Neural progenitor cell (in vitro differentiated cells): ENCODE measurements at regions not wholly inside any gene's neighbourhood (a gene's known extent, or its start where the extent isn't known, plus 50 kb on each side); places are given as distances from the start of the nearest gene placed in this dataset.
A peak's percentile ranks its signal among the peaks of the same experiment; 100 is the strongest.

Experiments used
- DNase-seq: peaks from one replicate; pipeline ENCODE4 v3.0.0-alpha.2; 2016; ENCODE audit warnings: low spot score
- H2AFZ ChIP-seq: fragments of 200-600 bp; sonication (generic); replicated peaks from 2 replicates; pipeline ENCODE4 v1.6.1; 2016; ENCODE audit warnings: antibody characterized with exemption
- H3F3A ChIP-seq: fragments of 200-600 bp; sonication (generic); 2 replicates; pipeline ENCODE4 v1.6.1; 2016; ENCODE audit warnings: antibody characterized with exemption, low read depth
- H3K27ac ChIP-seq: fragments of 200-600 bp; sonication (generic); 2 replicates; pipeline ENCODE4 v1.5.1; 2016; ENCODE audit warnings: mild to moderate bottlenecking
- H3K27me3 ChIP-seq: fragments of 200-600 bp; sonication (generic); 2 replicates; pipeline ENCODE4 v1.6.1; 2016; ENCODE audit warnings: mild to moderate bottlenecking, moderate library complexity
- H3K36me3 ChIP-seq: fragments of 200-600 bp; sonication (generic); 2 replicates; pipeline ENCODE4 v1.5.1; 2016
- H3K4me1 ChIP-seq: fragments of 200-600 bp; sonication (generic); 2 replicates; pipeline ENCODE4 v1.6.1; 2016; ENCODE audit warnings: mixed run types
- H3K4me2 ChIP-seq: fragments of 200-600 bp; sonication (generic); 2 replicates; pipeline ENCODE4 v1.6.1; 2016
- H3K4me3 ChIP-seq: fragments of 200-600 bp; sonication (generic); 2 replicates; pipeline ENCODE4 v1.5.1; 2016
- H3K79me2 ChIP-seq: fragments of 200-600 bp; sonication (generic); 2 replicates; pipeline ENCODE4 v1.6.1; 2016; ENCODE audit warnings: low read depth
- H3K9ac ChIP-seq: fragments of 200-600 bp; sonication (generic); 2 replicates; pipeline ENCODE4 v1.6.1; 2016
- H3K9me3 ChIP-seq: fragments of 200-600 bp; sonication (generic); 2 replicates; pipeline ENCODE4 v1.5.1; 2016; ENCODE audit warnings: low read depth
- H4K20me1 ChIP-seq: fragments of 200-600 bp; sonication (generic); 2 replicates; pipeline ENCODE4 v1.6.1; 2016; ENCODE audit warnings: low read depth
- H3K27ac Mint-ChIP-seq: 3 replicates; pipeline ENCODE4 v1.8.0; 2021; ENCODE audit warnings: mixed read lengths
- H3K27me3 Mint-ChIP-seq: 2 replicates; pipeline ENCODE4 v1.8.0; 2022; ENCODE audit warnings: low read depth, mild to moderate bottlenecking, inconsistent platforms, moderate library complexity, mixed read lengths; ENCODE audit not compliant: insufficient read depth
- H3K36me3 Mint-ChIP-seq: 3 replicates; pipeline ENCODE4 v1.8.0; 2021; ENCODE audit warnings: mixed read lengths
- H3K4me1 Mint-ChIP-seq: 3 replicates; pipeline ENCODE4 v1.8.0; 2021; ENCODE audit warnings: mixed read lengths
- H3K4me3 Mint-ChIP-seq: 3 replicates; pipeline ENCODE4 v1.8.0; 2021; ENCODE audit warnings: mild to moderate bottlenecking, moderate library complexity, mixed read lengths
- H3K9me3 Mint-ChIP-seq: 3 replicates; pipeline ENCODE4 v1.8.0; 2020; ENCODE audit warnings: mixed read lengths
- EZH2 ChIP-seq: fragments of 200-600 bp; sonication (generic); IDR thresholded peaks from 2 replicates; pipeline ENCODE4 v1.6.1; 2017; ENCODE audit warnings: antibody characterized with exemption, mild to moderate bottlenecking, moderate library complexity
- EZH2phosphoT487 ChIP-seq: fragments of 200-600 bp; sonication (generic); IDR thresholded peaks from 2 replicates; pipeline ENCODE4 v1.6.1; 2017; ENCODE audit warnings: antibody characterized with exemption
- TF ChIP-seq, protein P1 (sequence below): fragments of 200-600 bp; sonication (generic); IDR thresholded peaks from 2 replicates; pipeline ENCODE4 v1.5.1; 2017; ENCODE audit warnings: antibody characterized with exemption, mild to moderate bottlenecking

DNA sequence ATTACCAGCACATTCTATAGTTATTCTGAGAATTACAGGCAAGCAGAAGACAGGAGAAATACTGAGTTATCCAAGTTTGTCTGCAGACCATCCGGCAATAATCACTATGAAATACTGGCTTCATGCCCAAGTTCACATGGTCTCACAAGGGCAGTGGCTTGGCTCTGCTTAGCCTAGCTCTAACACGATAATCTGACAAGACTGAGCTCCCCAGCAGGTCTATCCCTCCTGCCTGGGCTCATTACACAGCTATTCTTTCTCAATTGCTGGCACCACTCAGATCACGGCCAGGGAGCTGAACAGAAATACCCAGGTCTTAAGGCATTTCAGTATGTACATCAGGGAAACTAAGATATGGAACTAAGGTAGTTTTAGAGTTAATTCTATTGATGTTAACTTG, 361.6 kb upstream of the PCDH20 start:
- H3K27ac ChIP-seq: no peak overlapping the region
- H3K4me3 ChIP-seq: no peak overlapping the region
- TF ChIP-seq, protein P1, sequence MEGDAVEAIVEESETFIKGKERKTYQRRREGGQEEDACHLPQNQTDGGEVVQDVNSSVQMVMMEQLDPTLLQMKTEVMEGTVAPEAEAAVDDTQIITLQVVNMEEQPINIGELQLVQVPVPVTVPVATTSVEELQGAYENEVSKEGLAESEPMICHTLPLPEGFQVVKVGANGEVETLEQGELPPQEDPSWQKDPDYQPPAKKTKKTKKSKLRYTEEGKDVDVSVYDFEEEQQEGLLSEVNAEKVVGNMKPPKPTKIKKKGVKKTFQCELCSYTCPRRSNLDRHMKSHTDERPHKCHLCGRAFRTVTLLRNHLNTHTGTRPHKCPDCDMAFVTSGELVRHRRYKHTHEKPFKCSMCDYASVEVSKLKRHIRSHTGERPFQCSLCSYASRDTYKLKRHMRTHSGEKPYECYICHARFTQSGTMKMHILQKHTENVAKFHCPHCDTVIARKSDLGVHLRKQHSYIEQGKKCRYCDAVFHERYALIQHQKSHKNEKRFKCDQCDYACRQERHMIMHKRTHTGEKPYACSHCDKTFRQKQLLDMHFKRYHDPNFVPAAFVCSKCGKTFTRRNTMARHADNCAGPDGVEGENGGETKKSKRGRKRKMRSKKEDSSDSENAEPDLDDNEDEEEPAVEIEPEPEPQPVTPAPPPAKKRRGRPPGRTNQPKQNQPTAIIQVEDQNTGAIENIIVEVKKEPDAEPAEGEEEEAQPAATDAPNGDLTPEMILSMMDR: no peak
- TF ChIP-seq EZH2phosphoT487 (no peak), EZH2 (no peak)
- H3K9ac ChIP-seq: no peak overlapping the region
- Mint-ChIP-seq H3K36me3 (no peaks in the 10 kb centered on the region), H3K4me3 (no peak overlapping the region), H3K9me3 (peaks cover 2% of the 10 kb centered on the region), H3K27me3 (no peaks in the 10 kb centered on the region), H3K4me1 (peaks cover 13% of the 10 kb centered on the region), H3K27ac (no peak overlapping the region)
- peaks cover 21% of the 10 kb centered on the region for H3K4me1 ChIP-seq
- peak; percentile 19 for DNase-seq
- H3K79me2 ChIP-seq: no peaks in the 10 kb centered on the region
- no peaks in the 10 kb centered on the region for H4K20me1 ChIP-seq
- H3K9me3 ChIP-seq: no peaks in the 10 kb centered on the region
- peaks cover 20% of the 10 kb centered on the region for H3F3A ChIP-seq
- H2AFZ ChIP-seq: no peak overlapping the region
- no peak overlapping the region for H3K4me2 ChIP-seq
- H3K36me3 ChIP-seq: no peaks in the 10 kb centered on the region
- no peaks in the 10 kb centered on the region for H3K27me3 ChIP-seq

GRCh38 chr13:61774903-61775302, 359.3 kb upstream of the PCDH20 start:
- Histone ChIP-seq H3K4me1 (peaks cover 25% of the 10 kb centered on the region), H3K36me3 (no peaks in the 10 kb centered on the region), H2AFZ (no peak overlapping the region), H3K27ac (no peak overlapping the region), H3K9ac (no peak overlapping the region), H3K79me2 (no peaks in the 10 kb centered on the region), H4K20me1 (no peaks in the 10 kb centered on the region), H3K4me2 (no peak overlapping the region), H3K27me3 (no peaks in the 10 kb centered on the region), H3K4me3 (no peak overlapping the region), H3K9me3 (no peaks in the 10 kb centered on the region), H3F3A (peaks cover 20% of the 10 kb centered on the region)
- peaks cover 13% of the 10 kb centered on the region for H3K4me1 Mint-ChIP-seq
- TF ChIP-seq EZH2phosphoT487 (no peak), EZH2 (no peak)
- TF ChIP-seq, protein P1: no peak
- DNase-seq: no peak
- no peaks in the 10 kb centered on the region for H3K27me3 Mint-ChIP-seq
- no peak overlapping the region for H3K27ac Mint-ChIP-seq
- H3K36me3 Mint-ChIP-seq: no peaks in the 10 kb centered on the region
- no peak overlapping the region for H3K4me3 Mint-ChIP-seq
- H3K9me3 Mint-ChIP-seq: peaks cover 2% of the 10 kb centered on the region

- H3K9me3 ChIP-seq: no peaks in the 10 kb centered on the region
- H3K79me2 ChIP-seq: no peaks in the 10 kb centered on the region
- no peak overlapping the region for H3K4me3 ChIP-seq
- H3K27ac ChIP-seq: no peak overlapping the region
- TF ChIP-seq, protein P1: no peak
- TF ChIP-seq EZH2 (no peak), EZH2phosphoT487 (no peak)
- H3F3A ChIP-seq: no peaks in the 10 kb centered on the region
- H3K4me1 ChIP-seq: peaks cover 4% of the 10 kb centered on the region
- Mint-ChIP-seq H3K9me3 (no peaks in the 10 kb centered on the region), H3K27ac (no peak overlapping the region), H3K27me3 (no peaks in the 10 kb centered on the region), H3K4me1 (no peaks in the 10 kb centered on the region), H3K4me3 (no peak overlapping the region), H3K36me3 (no peaks in the 10 kb centered on the region)
- no peak overlapping the region for H2AFZ ChIP-seq
- no peak overlapping the region for H3K4me2 ChIP-seq
- H4K20me1 ChIP-seq: no peaks in the 10 kb centered on the region
- no peaks in the 10 kb centered on the region for H3K27me3 ChIP-seq
- H3K9ac ChIP-seq: no peak overlapping the region
- DNase-seq: peak; percentile 42
- no peaks in the 10 kb centered on the region for H3K36me3 ChIP-seq
Measured at GRCh38 chr13:61770681-61771080, 355.0 kb upstream of the PCDH20 start.

GRCh38 chr13:61768175-61768574, 352.5 kb upstream of the PCDH20 start:
- H3K4me3 Mint-ChIP-seq: no peak overlapping the region
- H3K27ac ChIP-seq: no peak overlapping the region
- H3K9ac ChIP-seq: no peak overlapping the region
- no peaks in the 10 kb centered on the region for H3K27me3 Mint-ChIP-seq
- no peaks in the 10 kb centered on the region for H3K9me3 ChIP-seq
- H3K27me3 ChIP-seq: no peaks in the 10 kb centered on the region
- H3K27ac Mint-ChIP-seq: no peak overlapping the region
- peaks cover 4% of the 10 kb centered on the region for H3K4me1 ChIP-seq
- H3K36me3 ChIP-seq: no peaks in the 10 kb centered on the region
- TF ChIP-seq EZH2: no peak
- TF ChIP-seq, protein P1: no peak
- no peak for TF ChIP-seq EZH2phosphoT487
- no peaks in the 10 kb centered on the region for H3F3A ChIP-seq
- DNase-seq: no peak
- no peak overlapping the region for H2AFZ ChIP-seq
- no peaks in the 10 kb centered on the region for H3K9me3 Mint-ChIP-seq
- no peak overlapping the region for H3K4me2 ChIP-seq
- no peaks in the 10 kb centered on the region for H3K79me2 ChIP-seq
- no peaks in the 10 kb centered on the region for H3K4me1 Mint-ChIP-seq
- no peaks in the 10 kb centered on the region for H4K20me1 ChIP-seq
- H3K36me3 Mint-ChIP-seq: no peaks in the 10 kb centered on the region
- H3K4me3 ChIP-seq: no peak overlapping the region
